ENCODE measurements at regions not wholly inside any gene's neighbourhood (a gene's known extent, or its start where the extent isn't known, plus 50 kb on each side); places are given as distances from the start of the nearest gene placed in this dataset.
"Not testable (repeated sequence)": the region's sequence is repeated elsewhere in the genome, so short reads cannot be mapped to it uniquely, and the experiment has no call there.

GRCh38 chr1:244758708-244759107, 76.8 kb upstream of the COX20 start:
- no peak for DNase-seq (ENCODE audit: low read depth)

DNA sequence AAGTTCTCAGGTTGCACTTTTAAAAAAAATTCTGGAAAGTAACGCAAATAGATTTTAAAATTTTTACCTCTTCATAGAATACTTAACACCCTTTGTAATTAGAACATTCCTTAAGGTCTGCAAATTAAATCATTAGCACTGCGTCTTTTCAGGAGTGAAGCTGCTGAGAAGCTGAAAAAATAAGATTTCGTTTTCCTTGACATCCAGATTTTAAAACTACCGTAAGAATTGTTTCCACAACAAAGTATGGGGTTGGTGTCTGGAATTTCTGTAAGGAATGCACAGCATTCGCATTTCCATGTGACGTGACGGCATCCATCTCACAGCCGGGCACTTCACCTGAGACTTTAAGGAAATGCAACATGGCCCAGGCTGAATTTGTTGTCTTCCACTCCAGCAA, 76.3 kb upstream of the COX20 start:
- DNase-seq (ENCODE audit: low read depth), result no peak

- no peak for DNase-seq (ENCODE audit: low read depth)
Measured at GRCh38 chr1:244760471-244760870, 75.0 kb upstream of the COX20 start.

GRCh38 chr1:244761279-244761678, 74.2 kb upstream of the COX20 start:
- no peak for DNase-seq (ENCODE audit: low read depth)

DNA sequence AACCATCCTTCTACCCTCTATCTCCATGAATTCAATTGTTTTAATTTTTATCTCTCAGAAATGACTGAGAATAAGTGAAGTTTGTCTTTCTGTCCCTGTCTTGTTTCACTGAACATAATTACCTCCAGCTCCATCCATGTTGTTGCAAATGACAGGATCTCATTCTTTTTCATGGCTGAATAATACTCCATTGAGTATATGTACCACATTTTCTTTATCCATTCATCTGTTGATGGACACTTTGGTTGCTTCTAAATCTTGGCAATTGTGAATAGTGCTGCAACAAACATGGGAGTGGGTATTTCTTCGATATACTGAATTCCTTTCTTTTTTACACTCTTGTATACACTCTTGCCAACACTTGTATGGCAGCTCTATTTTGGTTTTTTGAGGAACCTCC, 72.8 kb upstream of the COX20 start:
- DNase-seq (ENCODE audit: low read depth), result no peak

DNA sequence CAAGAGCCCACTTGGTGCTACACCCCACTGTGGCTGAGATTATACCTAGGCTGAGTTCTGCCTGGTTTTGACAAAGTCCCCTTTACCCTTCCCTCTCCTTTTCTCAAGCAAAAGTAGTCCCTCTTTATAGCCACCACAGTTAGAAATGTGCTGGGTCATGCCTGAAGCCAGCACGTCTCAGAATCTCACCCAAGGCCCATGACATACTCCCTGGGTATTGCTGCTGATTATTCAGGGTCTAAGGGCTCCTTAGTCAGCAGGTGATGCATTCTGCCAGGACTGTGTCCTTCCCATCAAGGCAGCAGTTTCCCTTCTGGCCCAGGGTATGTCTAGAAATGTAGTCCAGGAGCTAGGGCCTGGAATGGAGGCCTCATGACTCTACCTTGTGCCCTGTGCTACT, 67.3 kb upstream of the COX20 start:
- DNase-seq (ENCODE audit: low read depth), result no peak

DNA sequence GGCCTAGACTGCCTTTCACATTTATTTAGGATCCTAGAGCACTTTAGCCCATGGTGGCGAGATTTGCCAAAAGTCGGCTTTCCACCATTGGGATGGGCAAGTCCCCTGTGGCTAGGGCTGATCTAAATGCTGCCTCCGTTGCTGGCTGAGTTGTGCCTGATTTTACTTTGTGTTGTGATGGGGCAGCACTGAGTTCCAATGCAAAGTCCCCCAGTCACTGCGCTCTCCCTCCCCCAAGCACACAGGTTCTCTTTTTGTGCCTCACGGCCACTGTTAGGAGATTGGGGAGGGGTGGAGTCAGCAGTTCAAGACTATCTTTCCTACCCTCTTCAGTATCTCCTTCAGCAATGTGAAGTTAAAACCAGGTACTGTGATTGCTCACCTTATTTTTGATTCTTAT, 66.7 kb upstream of the COX20 start:
- no peak for DNase-seq (ENCODE audit: low read depth)

DNA sequence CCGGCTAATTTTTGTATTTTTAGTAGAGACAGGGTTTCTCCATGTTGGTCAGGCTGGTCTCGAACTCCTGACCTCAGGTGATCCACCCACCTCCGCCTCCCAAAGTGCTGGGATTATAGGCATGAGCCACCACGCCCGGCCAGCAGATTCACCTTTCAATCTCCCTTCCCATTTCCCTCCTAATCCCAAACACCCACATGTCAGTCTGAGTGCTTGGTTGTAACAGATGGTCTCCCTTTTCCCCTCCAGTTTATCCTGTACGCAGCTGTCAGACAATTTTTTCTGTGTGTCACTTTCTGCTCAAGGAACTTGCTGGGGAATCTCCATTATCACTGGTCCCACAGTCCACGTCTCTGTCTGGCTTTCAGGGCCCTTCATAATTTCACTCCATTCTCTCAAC, 64.9 kb upstream of the COX20 start:
- DNase-seq (ENCODE audit: low read depth), result not testable (repeated sequence)

DNA sequence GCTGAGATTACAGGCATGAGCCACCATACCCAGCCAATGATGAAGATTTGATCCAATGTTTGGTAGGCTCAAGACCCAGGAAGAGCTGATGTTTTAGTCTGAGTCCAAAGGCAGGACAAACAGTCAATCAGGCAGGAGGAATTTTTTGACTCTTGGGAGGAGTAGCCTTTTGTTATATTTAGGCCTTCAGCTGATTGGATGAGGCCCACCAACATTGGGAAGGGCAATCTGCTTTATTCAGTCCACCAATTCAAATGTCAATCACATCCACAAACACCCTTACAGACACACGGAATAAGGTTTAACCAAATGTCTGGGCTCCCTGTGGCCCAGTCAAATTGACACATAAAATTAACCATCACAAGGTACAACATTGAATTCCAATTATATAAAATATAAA, 61.9 kb upstream of the COX20 start:
- no peak for DNase-seq (ENCODE audit: low read depth)

GRCh38 chr1:244776783-244777182, 58.7 kb upstream of the COX20 start:
- not testable (repeated sequence) for DNase-seq (ENCODE audit: low read depth)

DNA sequence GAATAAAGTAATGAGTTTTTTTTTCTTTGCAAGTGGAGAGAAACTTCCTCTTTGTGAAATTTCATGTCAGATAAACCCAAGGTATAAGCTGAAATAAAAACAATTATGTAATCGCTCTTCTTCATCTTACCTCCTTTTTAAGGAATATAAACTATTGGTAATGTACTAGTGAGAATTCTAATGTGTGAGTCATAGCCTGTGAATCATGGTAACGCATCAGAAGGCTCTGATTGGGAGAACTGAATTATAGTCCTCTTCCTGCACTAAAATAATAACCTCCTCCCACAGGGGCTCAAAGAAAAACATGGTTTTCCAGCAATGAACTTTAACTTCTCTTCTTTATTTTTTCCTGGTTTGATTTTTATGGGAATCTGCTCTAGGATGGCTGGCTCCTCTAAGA, 57.1 kb upstream of the COX20 start:
- DNase-seq (ENCODE audit: low read depth), result peak; percentile 54

GRCh38 chr1:244779410-244779809, 56.0 kb upstream of the COX20 start:
- no peak for DNase-seq (ENCODE audit: low read depth)

GRCh38 chr1:244780311-244780710, 55.1 kb upstream of the COX20 start:
- DNase-seq (ENCODE audit: low read depth), result no peak

DNA sequence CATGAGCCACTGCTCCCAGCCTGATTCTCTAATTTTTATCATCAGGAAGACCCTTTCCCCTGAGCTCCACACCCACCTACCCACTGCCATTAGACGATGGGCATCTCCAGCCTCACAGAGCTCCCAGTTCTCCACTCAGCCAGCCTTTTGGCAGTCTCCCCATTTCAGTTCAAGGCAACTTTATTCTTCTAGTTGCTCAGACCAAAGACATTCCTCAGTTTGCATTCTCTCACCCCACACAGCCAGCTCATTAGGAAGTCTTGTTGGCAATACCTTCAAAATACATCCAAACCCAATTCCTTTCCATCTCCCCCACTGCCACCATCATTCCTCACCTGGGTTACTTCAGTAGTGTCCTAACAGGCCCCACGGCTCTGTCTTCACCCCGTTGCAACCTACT, 53.4 kb upstream of the COX20 start:
- no peak for DNase-seq (ENCODE audit: low read depth)

GRCh38 chr1:244783138-244783537, 52.3 kb upstream of the COX20 start:
- no peak for DNase-seq (ENCODE audit: low read depth)

Data from HS-27A (cell line).